ENCODE measurements at regions not wholly inside any gene's neighbourhood (a gene's known extent, or its start where the extent isn't known, plus 50 kb on each side); places are given as distances from the start of the nearest gene placed in this dataset.

DNA sequence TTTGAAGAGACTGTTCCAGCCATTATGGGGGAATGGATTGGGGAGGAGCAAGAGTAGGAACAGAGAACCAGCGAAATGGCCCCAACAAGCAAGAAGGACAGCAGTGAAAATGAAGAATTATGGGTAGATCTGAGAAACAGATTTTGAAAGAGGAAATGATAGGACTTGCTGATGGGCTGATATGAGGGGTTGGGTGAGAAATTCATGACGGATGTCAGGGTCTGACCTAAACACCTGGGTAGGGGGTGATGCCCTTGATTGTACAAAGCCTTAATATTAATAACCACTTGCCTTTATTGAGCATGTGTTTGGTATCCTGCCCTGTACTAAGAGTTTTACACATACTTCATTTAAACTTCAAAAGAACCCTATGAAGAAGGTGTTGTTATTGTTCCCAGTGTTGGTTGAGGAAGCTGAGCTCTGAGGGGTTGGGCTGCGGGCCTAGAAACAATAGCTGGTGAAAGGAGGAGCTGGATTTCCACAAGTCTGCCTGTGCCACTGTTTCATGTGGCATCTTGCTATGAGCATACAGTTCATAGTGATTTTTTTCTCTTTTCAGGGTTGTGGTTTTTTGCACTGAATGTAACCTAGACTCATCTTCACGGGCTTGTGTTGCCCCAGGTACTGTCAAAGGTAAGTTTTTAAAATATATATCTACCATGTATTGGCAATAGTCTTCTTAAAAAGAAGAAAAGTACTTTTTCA lies 61.1 kb upstream of the TNRC6B start:
- 37% methylated on average over 3 of the region's 4 CpGs for WGBS (ENCODE audit: insufficient coverage)
- DNase-seq, result peak in 1 of 2 donors; percentile 85

DNA sequence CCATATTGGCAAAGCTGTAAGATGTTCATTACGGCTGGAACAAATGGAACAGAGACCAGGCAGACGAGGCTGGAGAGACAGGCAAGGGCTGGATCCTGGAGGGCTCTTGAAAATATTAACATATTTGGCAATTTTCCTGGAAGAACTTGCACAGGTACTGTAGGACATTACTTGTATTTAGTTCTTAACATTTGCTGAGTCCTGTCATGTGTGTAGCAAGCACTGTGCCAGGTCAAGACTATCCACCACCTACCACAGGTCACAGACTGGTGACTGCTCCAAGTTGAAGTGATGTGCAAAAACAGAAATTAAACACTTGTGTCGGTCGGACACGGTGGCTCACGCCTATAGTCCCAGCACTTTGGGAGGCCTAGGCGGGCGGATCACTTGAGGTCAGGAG lies 58.7 kb upstream of the TNRC6B start:
- H3K27me3 Mint-ChIP-seq (ENCODE audit: low read depth in 2 of 2), result no peaks in the 10 kb centered on the region
- H3K9me3 ChIP-seq (ENCODE audit: control insufficient read depth, insufficient read depth, low read length), result no peaks in the 10 kb centered on the region
- H3K36me3 ChIP-seq (ENCODE audit: control insufficient read depth, insufficient read depth, low read length), result peaks cover 11% of the 10 kb centered on the region
- WGBS (ENCODE audit: insufficient coverage), result 97% methylated on average over 8 of the region's 8 CpGs
- TF ChIP-seq, protein P1, sequence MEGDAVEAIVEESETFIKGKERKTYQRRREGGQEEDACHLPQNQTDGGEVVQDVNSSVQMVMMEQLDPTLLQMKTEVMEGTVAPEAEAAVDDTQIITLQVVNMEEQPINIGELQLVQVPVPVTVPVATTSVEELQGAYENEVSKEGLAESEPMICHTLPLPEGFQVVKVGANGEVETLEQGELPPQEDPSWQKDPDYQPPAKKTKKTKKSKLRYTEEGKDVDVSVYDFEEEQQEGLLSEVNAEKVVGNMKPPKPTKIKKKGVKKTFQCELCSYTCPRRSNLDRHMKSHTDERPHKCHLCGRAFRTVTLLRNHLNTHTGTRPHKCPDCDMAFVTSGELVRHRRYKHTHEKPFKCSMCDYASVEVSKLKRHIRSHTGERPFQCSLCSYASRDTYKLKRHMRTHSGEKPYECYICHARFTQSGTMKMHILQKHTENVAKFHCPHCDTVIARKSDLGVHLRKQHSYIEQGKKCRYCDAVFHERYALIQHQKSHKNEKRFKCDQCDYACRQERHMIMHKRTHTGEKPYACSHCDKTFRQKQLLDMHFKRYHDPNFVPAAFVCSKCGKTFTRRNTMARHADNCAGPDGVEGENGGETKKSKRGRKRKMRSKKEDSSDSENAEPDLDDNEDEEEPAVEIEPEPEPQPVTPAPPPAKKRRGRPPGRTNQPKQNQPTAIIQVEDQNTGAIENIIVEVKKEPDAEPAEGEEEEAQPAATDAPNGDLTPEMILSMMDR (IDR thresholded peaks at IDR 0.05), result no peak
- H3K4me1 Mint-ChIP-seq, result peaks cover 48 to 64% of the 10 kb centered on the region in 2 donors
- no peak overlapping the region for H3K27ac ChIP-seq (ENCODE audit: low read length)
- DNase-seq (no peak), ATAC-seq (no peak)
- peaks cover 15% of the 10 kb centered on the region for H3K4me1 ChIP-seq (ENCODE audit: control insufficient read depth, insufficient read depth, low read length)
- no peak overlapping the region for H3K4me3 ChIP-seq (ENCODE audit: low read length)
- H3K27me3 ChIP-seq (ENCODE audit: control insufficient read depth, insufficient read depth, low read length), result no peaks in the 10 kb centered on the region
- H3K27ac Mint-ChIP-seq, result no peak overlapping the region
- no peaks in the 10 kb centered on the region for H3K36me3 Mint-ChIP-seq
- no peaks in the 10 kb centered on the region for H3K9me3 Mint-ChIP-seq
- H3K4me3 Mint-ChIP-seq, result no peak overlapping the region
- intact Hi-C loops (cut with micrococcal nuclease), result loop anchor here (1.0 to 10.0 kb wide), 2 partner anchors 55 to 214 kb away; partner anchors contain the start of gene GRAP2

More for the DNA sequence above, 61.1 kb upstream of the TNRC6B start:
- Histone ChIP-seq H3K36me3 (ENCODE audit: control insufficient read depth, insufficient read depth, low read length) (peaks cover 11% of the 10 kb centered on the region), H3K27ac (ENCODE audit: low read length) (no peak overlapping the region), H3K27me3 (ENCODE audit: control insufficient read depth, insufficient read depth, low read length) (no peaks in the 10 kb centered on the region), H3K4me1 (ENCODE audit: control insufficient read depth, insufficient read depth, low read length) (peaks cover 24% of the 10 kb centered on the region), H3K4me3 (ENCODE audit: low read length) (no peak overlapping the region), H3K9me3 (ENCODE audit: control insufficient read depth, insufficient read depth, low read length) (no peaks in the 10 kb centered on the region)
- H3K4me3 Mint-ChIP-seq, result peak overlapping the region; percentile 38
- intact Hi-C loops (cut with micrococcal nuclease), result loop anchor here (10.0 kb wide), 1 partner anchor 212 kb away; the partner anchor contains the start of gene GRAP2
- peak; percentile 59 to 66 (median 60) for ATAC-seq
- peaks cover 56 to 69% of the 10 kb centered on the region in 2 donors for H3K4me1 Mint-ChIP-seq
- H3K9me3 Mint-ChIP-seq, result no peaks in the 10 kb centered on the region
- no peaks in the 10 kb centered on the region for H3K36me3 Mint-ChIP-seq
- peak overlapping the region; percentile 53 to 80 for H3K27ac Mint-ChIP-seq
- TF ChIP-seq, protein P1 (IDR thresholded peaks at IDR 0.05), result no peak
- H3K27me3 Mint-ChIP-seq (ENCODE audit: low read depth in 2 of 2), result no peaks in the 10 kb centered on the region

DNA sequence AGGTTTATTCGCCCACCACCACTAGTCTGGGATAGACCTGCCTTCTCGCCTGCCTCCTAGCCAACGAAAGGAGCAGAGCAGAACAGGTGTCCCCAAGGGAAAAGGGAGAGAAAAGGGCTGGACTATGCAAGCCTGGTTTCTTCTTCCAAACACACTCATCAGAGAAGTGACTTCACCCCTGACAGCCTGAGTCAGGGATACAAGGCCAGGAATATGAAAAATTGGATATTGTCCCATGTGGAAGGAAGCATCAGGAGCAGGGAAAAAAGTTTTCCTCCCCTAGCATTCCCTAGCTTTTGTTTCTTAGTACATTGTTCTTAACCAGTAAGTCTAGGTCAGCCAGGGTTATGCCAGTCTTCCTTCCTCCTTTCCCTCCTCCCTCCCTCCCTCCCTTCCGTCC lies 56.9 kb upstream of the TNRC6B start:
- peaks cover 41 to 56% of the 10 kb centered on the region in 2 donors for H3K4me1 Mint-ChIP-seq
- Histone ChIP-seq H3K4me3 (ENCODE audit: low read length) (no peak overlapping the region), H3K9me3 (ENCODE audit: control insufficient read depth, insufficient read depth, low read length) (no peaks in the 10 kb centered on the region), H3K27me3 (ENCODE audit: control insufficient read depth, insufficient read depth, low read length) (no peaks in the 10 kb centered on the region), H3K27ac (ENCODE audit: low read length) (no peak overlapping the region), H3K36me3 (ENCODE audit: control insufficient read depth, insufficient read depth, low read length) (peaks cover 11% of the 10 kb centered on the region), H3K4me1 (ENCODE audit: control insufficient read depth, insufficient read depth, low read length) (peaks cover 14% of the 10 kb centered on the region)
- intact Hi-C loops (cut with micrococcal nuclease), result no loop called here
- TF ChIP-seq, protein P1 (IDR thresholded peaks at IDR 0.05), result no peak
- 100% methylated on average over 4 of the region's 4 CpGs for WGBS (ENCODE audit: insufficient coverage)
- H3K27me3 Mint-ChIP-seq (ENCODE audit: low read depth in 2 of 2), result no peaks in the 10 kb centered on the region
- H3K27ac Mint-ChIP-seq, result peak overlapping the region; percentile 6 to 61
- DNase-seq (no peak), ATAC-seq (no peak)
- H3K36me3 Mint-ChIP-seq, result no peaks in the 10 kb centered on the region
- H3K4me3 Mint-ChIP-seq, result no peak overlapping the region
- no peaks in the 10 kb centered on the region for H3K9me3 Mint-ChIP-seq
